Neural progenitor cell (in vitro differentiated cells): ENCODE measurements at regions not wholly inside any gene's neighbourhood (a gene's known extent, or its start where the extent isn't known, plus 50 kb on each side); places are given as distances from the start of the nearest gene placed in this dataset.

Experiments
- DNase-seq: peaks from one replicate; pipeline ENCODE4 v3.0.0-alpha.2; 2016; ENCODE audit warnings: low spot score
- H2AFZ ChIP-seq: fragments of 200-600 bp; sonication (generic); replicated peaks from 2 replicates; pipeline ENCODE4 v1.6.1; 2016; ENCODE audit warnings: antibody characterized with exemption
- H3F3A ChIP-seq: fragments of 200-600 bp; sonication (generic); 2 replicates; pipeline ENCODE4 v1.6.1; 2016; ENCODE audit warnings: antibody characterized with exemption, low read depth
- H3K27ac ChIP-seq: fragments of 200-600 bp; sonication (generic); 2 replicates; pipeline ENCODE4 v1.5.1; 2016; ENCODE audit warnings: mild to moderate bottlenecking
- H3K27me3 ChIP-seq: fragments of 200-600 bp; sonication (generic); 2 replicates; pipeline ENCODE4 v1.6.1; 2016; ENCODE audit warnings: mild to moderate bottlenecking, moderate library complexity
- H3K36me3 ChIP-seq: fragments of 200-600 bp; sonication (generic); 2 replicates; pipeline ENCODE4 v1.5.1; 2016
- H3K4me1 ChIP-seq: fragments of 200-600 bp; sonication (generic); 2 replicates; pipeline ENCODE4 v1.6.1; 2016; ENCODE audit warnings: mixed run types
- H3K4me2 ChIP-seq: fragments of 200-600 bp; sonication (generic); 2 replicates; pipeline ENCODE4 v1.6.1; 2016
- H3K4me3 ChIP-seq: fragments of 200-600 bp; sonication (generic); 2 replicates; pipeline ENCODE4 v1.5.1; 2016
- H3K79me2 ChIP-seq: fragments of 200-600 bp; sonication (generic); 2 replicates; pipeline ENCODE4 v1.6.1; 2016; ENCODE audit warnings: low read depth
- H3K9ac ChIP-seq: fragments of 200-600 bp; sonication (generic); 2 replicates; pipeline ENCODE4 v1.6.1; 2016
- H3K9me3 ChIP-seq: fragments of 200-600 bp; sonication (generic); 2 replicates; pipeline ENCODE4 v1.5.1; 2016; ENCODE audit warnings: low read depth
- H4K20me1 ChIP-seq: fragments of 200-600 bp; sonication (generic); 2 replicates; pipeline ENCODE4 v1.6.1; 2016; ENCODE audit warnings: low read depth
- H3K27ac Mint-ChIP-seq: 3 replicates; pipeline ENCODE4 v1.8.0; 2021; ENCODE audit warnings: mixed read lengths
- H3K27me3 Mint-ChIP-seq: 2 replicates; pipeline ENCODE4 v1.8.0; 2022; ENCODE audit warnings: low read depth, mild to moderate bottlenecking, inconsistent platforms, moderate library complexity, mixed read lengths; ENCODE audit not compliant: insufficient read depth
- H3K36me3 Mint-ChIP-seq: 3 replicates; pipeline ENCODE4 v1.8.0; 2021; ENCODE audit warnings: mixed read lengths
- H3K4me1 Mint-ChIP-seq: 3 replicates; pipeline ENCODE4 v1.8.0; 2021; ENCODE audit warnings: mixed read lengths
- H3K4me3 Mint-ChIP-seq: 3 replicates; pipeline ENCODE4 v1.8.0; 2021; ENCODE audit warnings: mild to moderate bottlenecking, moderate library complexity, mixed read lengths
- H3K9me3 Mint-ChIP-seq: 3 replicates; pipeline ENCODE4 v1.8.0; 2020; ENCODE audit warnings: mixed read lengths
- EZH2 ChIP-seq: fragments of 200-600 bp; sonication (generic); IDR thresholded peaks from 2 replicates; pipeline ENCODE4 v1.6.1; 2017; ENCODE audit warnings: antibody characterized with exemption, mild to moderate bottlenecking, moderate library complexity
- EZH2phosphoT487 ChIP-seq: fragments of 200-600 bp; sonication (generic); IDR thresholded peaks from 2 replicates; pipeline ENCODE4 v1.6.1; 2017; ENCODE audit warnings: antibody characterized with exemption
- TF ChIP-seq, protein P1 (sequence below): fragments of 200-600 bp; sonication (generic); IDR thresholded peaks from 2 replicates; pipeline ENCODE4 v1.5.1; 2017; ENCODE audit warnings: antibody characterized with exemption, mild to moderate bottlenecking

DNA sequence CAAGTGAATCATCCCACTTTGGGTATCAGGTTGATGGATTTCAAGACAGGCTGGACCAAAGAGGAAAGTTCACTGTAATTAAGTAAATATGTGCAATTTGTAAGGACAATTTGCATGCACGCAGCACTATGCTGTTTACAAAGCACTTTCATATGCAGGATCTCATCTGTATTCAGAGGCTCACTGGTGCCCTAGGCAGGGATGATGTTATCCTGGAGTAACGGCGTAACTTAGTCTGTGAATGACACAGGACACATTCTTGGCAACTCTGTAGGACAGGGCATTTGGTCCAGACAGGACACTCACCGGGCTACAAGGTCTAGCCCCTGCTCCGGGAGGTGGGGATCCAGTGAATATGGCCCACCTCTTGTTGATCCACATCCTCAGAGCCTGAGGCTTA, 365.4 kb upstream of the DUSP10 start:
- Histone ChIP-seq H2AFZ (no peak overlapping the region), H3K9ac (no peak overlapping the region), H3K27me3 (no peaks in the 10 kb centered on the region), H3K36me3 (no peaks in the 10 kb centered on the region), H3K27ac (no peak overlapping the region), H3F3A (no peaks in the 10 kb centered on the region), H3K4me1 (peaks cover 17% of the 10 kb centered on the region), H3K9me3 (no peaks in the 10 kb centered on the region), H3K79me2 (no peaks in the 10 kb centered on the region), H4K20me1 (no peaks in the 10 kb centered on the region), H3K4me3 (no peak overlapping the region), H3K4me2 (no peak overlapping the region)
- no peak overlapping the region for H3K27ac Mint-ChIP-seq
- DNase-seq, result no peak
- peaks cover 7% of the 10 kb centered on the region for H3K27me3 Mint-ChIP-seq
- H3K9me3 Mint-ChIP-seq, result peaks cover 2% of the 10 kb centered on the region
- no peak overlapping the region for H3K4me3 Mint-ChIP-seq
- H3K4me1 Mint-ChIP-seq, result peaks cover 34% of the 10 kb centered on the region
- TF ChIP-seq EZH2phosphoT487 (no peak), EZH2 (no peak)
- TF ChIP-seq, protein P1, sequence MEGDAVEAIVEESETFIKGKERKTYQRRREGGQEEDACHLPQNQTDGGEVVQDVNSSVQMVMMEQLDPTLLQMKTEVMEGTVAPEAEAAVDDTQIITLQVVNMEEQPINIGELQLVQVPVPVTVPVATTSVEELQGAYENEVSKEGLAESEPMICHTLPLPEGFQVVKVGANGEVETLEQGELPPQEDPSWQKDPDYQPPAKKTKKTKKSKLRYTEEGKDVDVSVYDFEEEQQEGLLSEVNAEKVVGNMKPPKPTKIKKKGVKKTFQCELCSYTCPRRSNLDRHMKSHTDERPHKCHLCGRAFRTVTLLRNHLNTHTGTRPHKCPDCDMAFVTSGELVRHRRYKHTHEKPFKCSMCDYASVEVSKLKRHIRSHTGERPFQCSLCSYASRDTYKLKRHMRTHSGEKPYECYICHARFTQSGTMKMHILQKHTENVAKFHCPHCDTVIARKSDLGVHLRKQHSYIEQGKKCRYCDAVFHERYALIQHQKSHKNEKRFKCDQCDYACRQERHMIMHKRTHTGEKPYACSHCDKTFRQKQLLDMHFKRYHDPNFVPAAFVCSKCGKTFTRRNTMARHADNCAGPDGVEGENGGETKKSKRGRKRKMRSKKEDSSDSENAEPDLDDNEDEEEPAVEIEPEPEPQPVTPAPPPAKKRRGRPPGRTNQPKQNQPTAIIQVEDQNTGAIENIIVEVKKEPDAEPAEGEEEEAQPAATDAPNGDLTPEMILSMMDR, result no peak
- no peaks in the 10 kb centered on the region for H3K36me3 Mint-ChIP-seq

DNA sequence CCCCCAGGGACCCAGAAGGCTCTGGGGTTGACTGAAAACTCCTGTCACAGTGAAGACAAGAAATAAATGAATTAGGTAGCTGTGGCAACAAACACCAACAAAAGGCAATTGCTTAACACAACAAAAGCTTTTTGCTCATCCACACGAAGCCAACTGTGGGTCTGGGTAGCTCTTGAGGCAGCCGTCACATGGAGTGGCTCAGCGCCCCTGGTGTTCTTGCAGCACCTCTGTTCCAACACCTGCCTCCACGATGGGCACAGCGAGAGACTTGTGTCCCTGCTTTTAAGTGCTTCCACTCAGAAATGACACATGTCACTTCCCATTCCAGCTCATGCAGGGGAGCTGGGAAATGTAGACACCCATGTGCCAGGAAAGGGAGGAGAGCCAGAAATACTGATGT, 364.5 kb upstream of the DUSP10 start:
- Histone ChIP-seq H3K4me3 (no peak overlapping the region), H3F3A (no peaks in the 10 kb centered on the region), H3K4me1 (peaks cover 17% of the 10 kb centered on the region), H3K27ac (no peak overlapping the region), H3K27me3 (no peaks in the 10 kb centered on the region), H3K9ac (no peak overlapping the region), H2AFZ (no peak overlapping the region), H3K4me2 (no peak overlapping the region), H4K20me1 (no peaks in the 10 kb centered on the region), H3K36me3 (no peaks in the 10 kb centered on the region), H3K79me2 (no peaks in the 10 kb centered on the region), H3K9me3 (no peaks in the 10 kb centered on the region)
- DNase-seq, result no peak
- Mint-ChIP-seq H3K27ac (no peak overlapping the region), H3K4me1 (peaks cover 34% of the 10 kb centered on the region), H3K36me3 (no peaks in the 10 kb centered on the region), H3K4me3 (no peak overlapping the region), H3K9me3 (peaks cover 2% of the 10 kb centered on the region), H3K27me3 (peaks cover 10% of the 10 kb centered on the region)
- TF ChIP-seq EZH2, result no peak
- TF ChIP-seq, protein P1, result no peak
- no peak for TF ChIP-seq EZH2phosphoT487

DNA sequence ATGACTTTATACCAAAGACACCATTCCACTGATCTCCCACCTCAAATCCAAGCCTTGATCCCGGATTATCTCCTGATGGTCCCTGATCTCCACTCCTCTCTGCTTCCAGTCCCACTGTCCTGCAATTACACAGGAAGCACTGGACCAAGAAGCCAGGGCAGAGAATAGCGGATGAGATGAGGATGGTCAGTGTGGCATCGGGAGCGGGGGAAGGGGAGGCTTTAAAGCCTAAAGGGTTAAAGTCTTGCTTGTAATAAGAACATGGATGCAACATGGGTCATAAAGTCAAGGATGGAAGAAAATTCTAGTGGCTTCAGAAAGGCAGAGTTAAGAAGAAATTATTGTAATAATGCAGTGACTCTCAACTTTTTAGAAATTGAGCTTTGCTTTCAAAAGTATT, 364.0 kb upstream of the DUSP10 start:
- no peaks in the 10 kb centered on the region for H3K36me3 ChIP-seq
- no peak overlapping the region for H3K4me2 ChIP-seq
- no peaks in the 10 kb centered on the region for H3K79me2 ChIP-seq
- H3K36me3 Mint-ChIP-seq, result no peaks in the 10 kb centered on the region
- peaks cover 10% of the 10 kb centered on the region for H3K27me3 Mint-ChIP-seq
- TF ChIP-seq, protein P1, result no peak
- no peak for TF ChIP-seq EZH2
- no peak for TF ChIP-seq EZH2phosphoT487
- no peaks in the 10 kb centered on the region for H4K20me1 ChIP-seq
- no peak overlapping the region for H3K4me3 ChIP-seq
- peaks cover 2% of the 10 kb centered on the region for H3K9me3 Mint-ChIP-seq
- H3K27me3 ChIP-seq, result no peaks in the 10 kb centered on the region
- H3K27ac ChIP-seq, result no peak overlapping the region
- H3K4me1 ChIP-seq, result peaks cover 17% of the 10 kb centered on the region
- no peak for DNase-seq
- no peaks in the 10 kb centered on the region for H3K9me3 ChIP-seq
- H3K4me1 Mint-ChIP-seq, result peaks cover 37% of the 10 kb centered on the region
- no peak overlapping the region for H3K9ac ChIP-seq
- H3K27ac Mint-ChIP-seq, result peak overlapping the region; percentile 25
- peak overlapping the region; percentile 49 for H3K4me3 Mint-ChIP-seq
- H2AFZ ChIP-seq, result no peak overlapping the region
- H3F3A ChIP-seq, result no peaks in the 10 kb centered on the region

DNA sequence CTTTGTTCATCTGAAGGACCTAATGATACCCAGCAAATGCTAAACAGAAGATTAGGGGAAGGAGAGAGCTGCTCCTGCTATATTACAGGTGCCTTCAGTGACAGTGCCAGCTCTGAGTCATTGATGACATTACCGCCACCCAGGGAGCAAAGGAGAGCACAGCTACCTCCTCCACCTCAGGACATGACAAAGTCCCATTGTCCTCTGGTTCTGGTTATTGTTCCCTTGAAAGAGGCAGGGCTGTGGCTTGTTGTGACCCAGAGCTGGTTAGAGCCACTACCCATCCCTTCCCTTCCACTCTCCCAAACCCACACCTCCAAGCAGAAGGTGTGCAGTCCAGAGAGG, 363.5 kb upstream of the DUSP10 start:
- no peak overlapping the region for H3K4me3 ChIP-seq
- Mint-ChIP-seq H3K9me3 (no peaks in the 10 kb centered on the region), H3K36me3 (no peaks in the 10 kb centered on the region), H3K27ac (no peak overlapping the region), H3K4me1 (peaks cover 42% of the 10 kb centered on the region), H3K27me3 (peaks cover 13% of the 10 kb centered on the region), H3K4me3 (no peak overlapping the region)
- no peaks in the 10 kb centered on the region for H3K79me2 ChIP-seq
- no peaks in the 10 kb centered on the region for H3K9me3 ChIP-seq
- H3K36me3 ChIP-seq, result no peaks in the 10 kb centered on the region
- H4K20me1 ChIP-seq, result no peaks in the 10 kb centered on the region
- H3F3A ChIP-seq, result no peaks in the 10 kb centered on the region
- peaks cover 17% of the 10 kb centered on the region for H3K4me1 ChIP-seq
- H3K27ac ChIP-seq, result no peak overlapping the region
- no peak for DNase-seq
- H3K4me2 ChIP-seq, result no peak overlapping the region
- H3K9ac ChIP-seq, result no peak overlapping the region
- H3K27me3 ChIP-seq, result no peaks in the 10 kb centered on the region
- TF ChIP-seq EZH2 (no peak), EZH2phosphoT487 (no peak)
- TF ChIP-seq, protein P1, result no peak
- no peak overlapping the region for H2AFZ ChIP-seq
